ENCODE measurements at regions not wholly inside any gene's neighbourhood (a gene's known extent, or its start where the extent isn't known, plus 50 kb on each side); places are given as distances from the start of the nearest gene placed in this dataset.

DNA sequence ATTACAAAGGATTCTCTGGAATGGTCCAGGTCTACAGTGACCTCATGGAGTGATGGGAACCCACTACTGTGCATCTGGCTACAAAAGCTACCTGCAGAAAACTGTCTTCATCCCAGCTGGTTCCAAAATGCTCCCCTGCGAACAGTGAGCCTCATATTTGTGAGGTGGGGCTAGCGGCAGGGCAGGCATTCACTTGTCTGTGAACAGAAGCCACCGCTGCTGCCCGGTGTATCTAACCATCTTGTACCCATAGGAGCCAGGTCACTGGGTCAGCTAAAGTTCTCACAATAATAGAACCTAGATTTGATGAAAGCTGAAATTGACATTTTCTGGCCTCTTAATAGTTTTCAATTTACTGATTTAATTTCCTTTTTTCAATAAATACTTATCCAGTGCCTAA is 150.7 kb downstream of the KLF13 start:
- no peak overlapping the region for H3K27ac ChIP-seq
- TF ChIP-seq CTCF (conservative IDR thresholded peaks at IDR 0.05): no peak

- no peak overlapping the region for H3K27ac ChIP-seq
- no peak for TF ChIP-seq CTCF (conservative IDR thresholded peaks at IDR 0.05)
Measured at GRCh38 chr15:31477851-31478701, 151.4 kb downstream of the KLF13 start.

DNA sequence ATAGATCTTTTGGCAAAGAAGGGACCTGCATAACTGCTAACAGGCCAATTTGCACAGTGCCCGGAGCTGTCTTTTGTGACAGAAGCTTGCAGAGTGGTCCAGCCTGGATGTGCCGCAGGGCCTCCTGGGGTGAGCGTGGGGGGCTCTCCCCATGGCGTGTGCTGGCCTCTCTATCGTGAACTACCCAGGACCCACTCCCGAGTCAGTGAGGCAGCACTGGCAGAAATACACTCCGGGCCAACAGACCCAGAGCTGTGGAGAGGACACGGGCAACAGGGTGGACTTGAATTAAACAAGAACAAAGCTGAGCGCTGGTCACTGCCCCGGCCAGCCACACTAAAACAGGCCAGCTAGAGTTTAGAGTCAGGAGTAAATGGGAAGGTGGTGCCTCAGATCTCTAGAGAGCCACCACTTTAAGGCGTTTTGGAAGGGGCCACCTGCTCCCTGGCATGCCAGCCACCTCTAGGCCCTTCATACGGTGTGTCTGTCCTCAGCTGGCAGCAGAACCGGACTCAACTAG is 152.1 kb downstream of the KLF13 start:
- H3K27ac ChIP-seq: no peak overlapping the region
- TF ChIP-seq CTCF (conservative IDR thresholded peaks at IDR 0.05): no peak

- H3K27ac ChIP-seq: no peak overlapping the region
- no peak for TF ChIP-seq CTCF (conservative IDR thresholded peaks at IDR 0.05)
Measured at GRCh38 chr15:31480356-31481025, 153.9 kb downstream of the KLF13 start.

- TF ChIP-seq CTCF (conservative IDR thresholded peaks at IDR 0.05): no peak
- no peak overlapping the region for H3K27ac ChIP-seq
Measured at GRCh38 chr15:31481142-31481541, 154.5 kb downstream of the KLF13 start.

- TF ChIP-seq CTCF (conservative IDR thresholded peaks at IDR 0.05): no peak
- H3K27ac ChIP-seq: no peak overlapping the region
Measured at GRCh38 chr15:31482122-31482922, 155.7 kb downstream of the KLF13 start.
